Muscle of leg (tissue), 3 donors: ENCODE measurements at regions not wholly inside any gene's neighbourhood (a gene's known extent, or its start where the extent isn't known, plus 50 kb on each side); places are given as distances from the start of the nearest gene placed in this dataset.

Source experiments
- DNase-seq: peaks from one replicate; pipeline ENCODE4 v3.0.0; 2013
- H3K27ac ChIP-seq: one replicate; pipeline ENCODE4 v1.5.1; 2013; ENCODE audit warnings: mild to moderate bottlenecking, low read length, control low read depth
- H3K27me3 ChIP-seq: one replicate; pipeline ENCODE4 v1.6.1; 2013; ENCODE audit warnings: low read length; ENCODE audit not compliant: control insufficient read depth, insufficient read depth
- H3K36me3 ChIP-seq: one replicate; pipeline ENCODE4 v1.6.1; 2013; ENCODE audit warnings: low read length; ENCODE audit not compliant: control insufficient read depth, insufficient read depth
- H3K4me1 ChIP-seq: one replicate; pipeline ENCODE4 v1.6.1; 2013; ENCODE audit warnings: low read length; ENCODE audit not compliant: control insufficient read depth, insufficient read depth
- H3K4me3 ChIP-seq: one replicate; pipeline ENCODE4 v1.5.1; 2013; ENCODE audit warnings: low read length, control low read depth
- H3K9me3 ChIP-seq: replicated peaks from 2 replicates; pipeline ENCODE4 v1.6.1; 2013; ENCODE audit warnings: low read depth, low read length; ENCODE audit not compliant: control insufficient read depth
- WGBS: methylation state at CpG from one replicate; pipeline ENCODE4 v1.1.5; 2013; ENCODE audit warnings: missing lambda C conversion rate; ENCODE audit not compliant: insufficient coverage; 5-methylcytosine and 5-hydroxymethylcytosine counted together

GRCh38 chr22:48644108-48644507 lies 1183.6 kb downstream of the BRD1 start:
- no peaks in the 10 kb centered on the region for H3K27me3 ChIP-seq
- 71% methylated on average over 3 of the region's 9 CpGs for WGBS

GRCh38 chr22:48643066-48643731 lies 1184.5 kb downstream of the BRD1 start:
- 87% methylated on average over 23 of the region's 23 CpGs for WGBS
- Histone ChIP-seq H3K27ac (no peak overlapping the region), H3K27me3 (no peaks in the 10 kb centered on the region), H3K4me1 (peaks cover 27% of the 10 kb centered on the region), H3K4me3 (no peak overlapping the region), H3K9me3 (no peaks in the 10 kb centered on the region), H3K36me3 (no peaks in the 10 kb centered on the region)
- DNase-seq: no peak

More at GRCh38 chr22:48644108-48644507, 1183.6 kb downstream of the BRD1 start:
- Histone ChIP-seq H3K9me3 (no peaks in the 10 kb centered on the region), H3K27ac (no peak overlapping the region), H3K4me1 (peaks cover 27% of the 10 kb centered on the region), H3K36me3 (no peaks in the 10 kb centered on the region), H3K4me3 (no peak overlapping the region)
- DNase-seq: peak; percentile 20

DNA sequence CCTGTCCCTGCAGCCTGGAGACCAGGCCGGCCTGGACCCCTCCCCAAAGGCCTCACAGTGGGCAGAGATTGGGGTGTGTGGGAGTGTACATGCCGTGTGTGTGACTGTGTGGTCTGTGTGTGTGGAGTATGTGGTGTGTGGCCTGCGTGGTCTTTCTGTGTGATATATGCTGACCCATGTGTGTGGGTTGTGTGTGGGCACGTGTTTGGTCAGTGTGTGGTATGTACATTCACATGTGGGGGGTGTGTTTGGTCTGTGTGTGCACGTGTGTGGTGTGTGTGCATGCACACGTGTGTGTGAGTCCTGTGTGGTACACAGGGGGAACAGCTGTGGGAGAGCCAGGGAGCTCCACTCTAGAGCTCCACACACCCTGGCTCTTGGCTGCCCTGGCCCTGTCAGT lies 1185.1 kb downstream of the BRD1 start:
- Histone ChIP-seq H3K27me3 (no peaks in the 10 kb centered on the region), H3K27ac (no peak overlapping the region), H3K4me3 (no peak overlapping the region), H3K4me1 (peaks cover 27% of the 10 kb centered on the region), H3K36me3 (no peaks in the 10 kb centered on the region), H3K9me3 (no peaks in the 10 kb centered on the region)
- DNase-seq: no peak
- WGBS: 72% methylated on average over 3 of the region's 6 CpGs

DNA sequence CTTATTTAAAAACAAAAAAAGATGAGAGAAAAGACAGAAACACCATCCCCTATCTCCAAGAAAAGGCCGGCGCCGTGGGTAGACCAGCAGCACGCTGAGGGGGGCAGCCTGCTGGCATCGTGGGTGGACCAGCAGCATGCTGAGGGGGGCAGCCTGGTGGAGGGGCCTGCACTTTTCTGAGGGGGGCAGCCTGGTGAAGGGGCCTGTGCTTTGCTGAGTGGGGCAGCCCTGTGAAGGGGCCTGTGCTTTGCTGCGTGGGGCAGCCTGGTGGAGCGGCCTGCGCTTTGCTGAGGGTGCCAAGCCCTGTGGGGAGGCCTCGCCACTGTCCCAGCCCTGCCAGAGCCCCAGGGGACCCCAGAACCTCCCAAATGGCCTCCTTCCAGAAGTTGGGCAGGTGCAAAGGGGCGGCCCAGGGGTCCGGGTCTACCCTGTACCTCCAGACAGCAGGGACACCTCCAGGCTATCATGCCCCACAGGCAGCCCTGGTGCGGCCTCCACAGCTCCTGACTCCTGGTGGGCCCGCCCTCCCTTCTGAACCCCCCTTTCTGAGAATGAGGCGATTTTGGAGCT lies 1185.7 kb downstream of the BRD1 start:
- no peaks in the 10 kb centered on the region for H3K27me3 ChIP-seq
- no peaks in the 10 kb centered on the region for H3K9me3 ChIP-seq
- 77% methylated on average over 7 of the region's 14 CpGs for WGBS
- H3K4me1 ChIP-seq: peaks cover 29% of the 10 kb centered on the region
- DNase-seq: no peak
- H3K36me3 ChIP-seq: no peaks in the 10 kb centered on the region
- no peak overlapping the region for H3K27ac ChIP-seq
- H3K4me3 ChIP-seq: no peak overlapping the region

GRCh38 chr22:48640890-48641841 lies 1186.5 kb downstream of the BRD1 start:
- no peaks in the 10 kb centered on the region for H3K9me3 ChIP-seq
- H3K36me3 ChIP-seq: no peaks in the 10 kb centered on the region
- no peaks in the 10 kb centered on the region for H3K27me3 ChIP-seq
- H3K27ac ChIP-seq: no peak overlapping the region
- peaks cover 36% of the 10 kb centered on the region for H3K4me1 ChIP-seq
- WGBS: 19% methylated on average over 6 of the region's 33 CpGs
- H3K4me3 ChIP-seq: no peak overlapping the region
- peak; percentile 78 for DNase-seq

- Histone ChIP-seq H3K4me1 (peaks cover 46% of the 10 kb centered on the region), H3K36me3 (no peaks in the 10 kb centered on the region), H3K27ac (peak overlapping the region; percentile 29), H3K4me3 (no peak overlapping the region), H3K27me3 (no peaks in the 10 kb centered on the region), H3K9me3 (no peaks in the 10 kb centered on the region)
- WGBS: 66% methylated on average over 19 of the region's 26 CpGs
- peak; percentile 76 for DNase-seq
Measured at GRCh38 chr22:48639896-48640748, 1187.6 kb downstream of the BRD1 start.

GRCh38 chr22:48639021-48639795 lies 1188.5 kb downstream of the BRD1 start:
- 81% methylated on average over 19 of the region's 19 CpGs for WGBS
- Histone ChIP-seq H3K36me3 (no peaks in the 10 kb centered on the region), H3K4me3 (no peak overlapping the region), H3K4me1 (peaks cover 50% of the 10 kb centered on the region), H3K27ac (no peak overlapping the region), H3K9me3 (no peaks in the 10 kb centered on the region), H3K27me3 (no peaks in the 10 kb centered on the region)
- DNase-seq: no peak

DNA sequence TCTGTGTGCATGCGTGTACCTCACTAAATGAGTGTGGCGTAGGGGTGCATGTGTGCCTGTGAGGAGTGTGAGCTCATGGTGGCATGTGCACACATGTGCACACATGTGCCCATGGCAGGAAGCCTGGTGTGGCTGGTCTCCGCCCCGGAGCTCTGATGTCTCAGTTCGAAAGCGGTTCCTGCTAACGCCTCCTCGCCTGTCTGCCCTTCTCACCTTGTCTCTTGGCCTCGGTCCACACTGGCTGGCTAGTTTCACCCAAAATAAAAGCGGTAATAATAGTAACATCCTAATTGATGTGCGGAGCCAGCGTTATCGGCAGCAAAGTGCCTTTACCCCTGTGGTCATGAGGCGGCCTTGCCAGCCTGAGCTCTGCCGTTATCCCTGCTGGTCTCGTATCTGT lies 1190.4 kb downstream of the BRD1 start:
- Histone ChIP-seq H3K4me3 (no peak overlapping the region), H3K27ac (no peak overlapping the region), H3K4me1 (peaks cover 50% of the 10 kb centered on the region), H3K27me3 (no peaks in the 10 kb centered on the region), H3K36me3 (no peaks in the 10 kb centered on the region), H3K9me3 (no peaks in the 10 kb centered on the region)
- 89% methylated on average over 14 of the region's 16 CpGs for WGBS
- no peak for DNase-seq

- Histone ChIP-seq H3K27me3 (no peaks in the 10 kb centered on the region), H3K36me3 (no peaks in the 10 kb centered on the region), H3K4me3 (no peak overlapping the region), H3K9me3 (no peaks in the 10 kb centered on the region), H3K27ac (no peak overlapping the region), H3K4me1 (peaks cover 46% of the 10 kb centered on the region)
- peak; percentile 24 for DNase-seq
- WGBS: 89% methylated on average over 6 of the region's 6 CpGs
Measured at GRCh38 chr22:48636746-48637145, 1190.9 kb downstream of the BRD1 start.
